ENCODE measurements at regions not wholly inside any gene's neighbourhood (a gene's known extent, or its start where the extent isn't known, plus 50 kb on each side); places are given as distances from the start of the nearest gene placed in this dataset.
A peak's percentile ranks its signal among the peaks of the same experiment; 100 is the strongest.

DNA sequence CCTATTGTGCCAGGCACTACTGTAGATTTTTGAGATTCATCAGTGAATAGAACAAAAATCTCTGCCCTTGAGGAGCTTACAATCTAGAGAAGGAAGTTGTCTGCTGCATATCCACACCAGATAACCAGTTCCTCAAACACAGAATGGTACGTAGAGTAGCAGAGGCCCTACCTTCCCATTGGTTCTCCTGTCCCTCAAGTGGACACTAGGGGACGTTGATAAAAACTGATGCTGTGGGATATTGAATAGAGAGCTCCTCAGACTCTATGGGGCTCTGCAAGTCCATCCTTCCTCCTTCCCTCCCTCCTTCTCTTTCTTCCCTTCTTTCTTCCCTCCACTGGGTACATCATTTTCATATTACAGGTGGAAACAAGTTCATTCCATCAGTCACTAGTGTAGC is 371.3 kb downstream of the PBX1 start:
- WGBS (ENCODE audit: insufficient coverage, low coverage, missing lambda C conversion rate) = 0% methylated on average over 2 of the region's 2 CpGs
- H3K4me2 ChIP-seq (ENCODE audit: insufficient read depth, low read length) = no peak overlapping the region
- no peaks in the 10 kb centered on the region for H3K9me3 ChIP-seq (replicated peaks; ENCODE audit: control insufficient read depth, insufficient read depth, low read depth, low read length)
- ChIA-PET CTCF (ENCODE audit: low intra/inter-chr PET ratio) (no interaction called here), POLR2A (no interaction called here)
- H3K4me3 ChIP-seq = no peak overlapping the region
- no peak overlapping the region for H2AFZ ChIP-seq (ENCODE audit: low read depth, low read length)
- H3K9ac ChIP-seq (ENCODE audit: insufficient read depth in 1 of 2, low read depth in 2 of 2, low read length in 2 of 2) = no peak overlapping the region
- DNase-seq (ENCODE audit: extremely low read depth in 1 of 4, low spot score in 3 of 4) (peak in 1 of 4 experiments; percentile 7), FAIRE-seq (no peak), ATAC-seq (peak; percentile 58; the same call in 2 of the 3 replicates)
- in situ Hi-C loops (cut with MboI) (no loop called here), intact Hi-C loops (cut with micrococcal nuclease) (no loop called here)
- no peaks in the 10 kb centered on the region for H3K9me1 ChIP-seq (ENCODE audit: control insufficient read depth, insufficient read depth, low read length)
- H4K20me1 ChIP-seq (replicated peaks; ENCODE audit: control insufficient read depth, insufficient read depth, low read length) = no peaks in the 10 kb centered on the region
- no peak overlapping the region for H3K27ac ChIP-seq (ENCODE audit: extremely low read depth, low read depth, low read length)
- H3K4me1 ChIP-seq (replicated peaks in 1 of 2; ENCODE audit: control insufficient read depth in 2 of 2, insufficient read depth in 2 of 2, low read length in 2 of 2) = no peaks in the 10 kb centered on the region
- H3K36me3 ChIP-seq (ENCODE audit: control insufficient read depth, insufficient read depth, low read length) = no peaks in the 10 kb centered on the region
- no TSS peak for BruUV-seq (replicated peaks)
- TF ChIP-seq, protein P1, sequence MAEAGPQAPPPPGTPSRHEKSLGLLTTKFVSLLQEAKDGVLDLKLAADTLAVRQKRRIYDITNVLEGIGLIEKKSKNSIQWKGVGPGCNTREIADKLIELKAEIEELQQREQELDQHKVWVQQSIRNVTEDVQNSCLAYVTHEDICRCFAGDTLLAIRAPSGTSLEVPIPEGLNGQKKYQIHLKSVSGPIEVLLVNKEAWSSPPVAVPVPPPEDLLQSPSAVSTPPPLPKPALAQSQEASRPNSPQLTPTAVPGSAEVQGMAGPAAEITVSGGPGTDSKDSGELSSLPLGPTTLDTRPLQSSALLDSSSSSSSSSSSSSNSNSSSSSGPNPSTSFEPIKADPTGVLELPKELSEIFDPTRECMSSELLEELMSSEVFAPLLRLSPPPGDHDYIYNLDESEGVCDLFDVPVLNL (CRISPR knock-in tag; IDR thresholded peaks at IDR 0.05; ENCODE audit: low read depth) = no peak
- TF ChIP-seq, protein P2, sequence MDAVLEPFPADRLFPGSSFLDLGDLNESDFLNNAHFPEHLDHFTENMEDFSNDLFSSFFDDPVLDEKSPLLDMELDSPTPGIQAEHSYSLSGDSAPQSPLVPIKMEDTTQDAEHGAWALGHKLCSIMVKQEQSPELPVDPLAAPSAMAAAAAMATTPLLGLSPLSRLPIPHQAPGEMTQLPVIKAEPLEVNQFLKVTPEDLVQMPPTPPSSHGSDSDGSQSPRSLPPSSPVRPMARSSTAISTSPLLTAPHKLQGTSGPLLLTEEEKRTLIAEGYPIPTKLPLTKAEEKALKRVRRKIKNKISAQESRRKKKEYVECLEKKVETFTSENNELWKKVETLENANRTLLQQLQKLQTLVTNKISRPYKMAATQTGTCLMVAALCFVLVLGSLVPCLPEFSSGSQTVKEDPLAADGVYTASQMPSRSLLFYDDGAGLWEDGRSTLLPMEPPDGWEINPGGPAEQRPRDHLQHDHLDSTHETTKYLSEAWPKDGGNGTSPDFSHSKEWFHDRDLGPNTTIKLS (IDR thresholded peaks at IDR 0.05; ENCODE audit: borderline replicate concordance, low read depth) = no peak
- TF ChIP-seq KAT7 (CRISPR knock-in tag; IDR thresholded peaks at IDR 0.05; ENCODE audit: borderline replicate concordance) (no peak), MYNN (IDR thresholded peaks at IDR 0.05) (no peak), MYNN (CRISPR knock-in tag; IDR thresholded peaks at IDR 0.05) (no peak), ZNF780A (CRISPR knock-in tag; IDR thresholded peaks at IDR 0.05) (no peak), GTF2F1 (IDR thresholded peaks at IDR 0.05; ENCODE audit: low read depth, low read length) (no peak), MAFK (IDR thresholded peaks at IDR 0.05; ENCODE audit: low read length) (no peak), ZNF41 (CRISPR knock-in tag; conservative IDR thresholded peaks at IDR 0.05) (no peak), TRIM28 (IDR thresholded peaks at IDR 0.05) (no peak), CBX3 (IDR thresholded peaks at IDR 0.05; ENCODE audit: borderline replicate concordance in 1 of 2, low read length in 2 of 2) (no peak), PTBP1 (IDR thresholded peaks at IDR 0.05; ENCODE audit: low read depth, low read length) (no peak), NR4A1 (CRISPR knock-in tag; IDR thresholded peaks at IDR 0.05) (no peak), NR4A1 (tag; IDR thresholded peaks at IDR 0.05) (no peak), HNRNPUL1 (IDR thresholded peaks at IDR 0.05; ENCODE audit: low read length) (no peak), PHTF2 (CRISPR knock-in tag; IDR thresholded peaks at IDR 0.05) (no peak), RBM34 (IDR thresholded peaks at IDR 0.05; ENCODE audit: borderline replicate concordance, insufficient read depth, low read length) (no peak)
- TF ChIP-seq, protein P3, sequence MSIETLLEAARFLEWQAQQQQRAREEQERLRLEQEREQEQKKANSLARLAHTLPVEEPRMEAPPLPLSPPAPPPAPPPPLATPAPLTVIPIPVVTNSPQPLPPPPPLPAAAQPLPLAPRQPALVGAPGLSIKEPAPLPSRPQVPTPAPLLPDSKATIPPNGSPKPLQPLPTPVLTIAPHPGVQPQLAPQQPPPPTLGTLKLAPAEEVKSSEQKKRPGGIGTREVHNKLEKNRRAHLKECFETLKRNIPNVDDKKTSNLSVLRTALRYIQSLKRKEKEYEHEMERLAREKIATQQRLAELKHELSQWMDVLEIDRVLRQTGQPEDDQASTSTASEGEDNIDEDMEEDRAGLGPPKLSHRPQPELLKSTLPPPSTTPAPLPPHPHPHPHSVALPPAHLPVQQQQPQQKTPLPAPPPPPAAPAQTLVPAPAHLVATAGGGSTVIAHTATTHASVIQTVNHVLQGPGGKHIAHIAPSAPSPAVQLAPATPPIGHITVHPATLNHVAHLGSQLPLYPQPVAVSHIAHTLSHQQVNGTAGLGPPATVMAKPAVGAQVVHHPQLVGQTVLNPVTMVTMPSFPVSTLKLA (conservative IDR thresholded peaks at IDR 0.05) = no peak
- H3K79me2 ChIP-seq (ENCODE audit: control insufficient read depth, insufficient read depth, low read length) = no peaks in the 10 kb centered on the region
- no peaks in the 10 kb centered on the region for H3K27me3 ChIP-seq (ENCODE audit: control insufficient read depth in 2 of 2, insufficient read depth in 2 of 2, low read length in 2 of 2)
